PC-9 (cell line): ENCODE measurements at regions not wholly inside any gene's neighbourhood (a gene's known extent, or its start where the extent isn't known, plus 50 kb on each side); places are given as distances from the start of the nearest gene placed in this dataset.

Source experiments
- CTCF ChIP-seq: fragments of 200-600 bp; sonication (generic); conservative IDR thresholded peaks from 2 replicates; pipeline ENCODE4 v1.6.1; 2017; ENCODE audit warnings: mixed run types, antibody characterized with exemption, mild to moderate bottlenecking, moderate library complexity
- EZH2 ChIP-seq: fragments of 200-600 bp; sonication (generic); IDR thresholded peaks from 2 replicates; pipeline ENCODE4 v1.8.0; 2017; ENCODE audit warnings: antibody characterized with exemption, low read depth

GRCh38 chr5:83831834-83832233, 111.2 kb upstream of the HAPLN1 start:
- TF ChIP-seq CTCF: no peak
- no peak for TF ChIP-seq EZH2
